HL-60 (cell line): ENCODE measurements at regions not wholly inside any gene's neighbourhood (a gene's known extent, or its start where the extent isn't known, plus 50 kb on each side); places are given as distances from the start of the nearest gene placed in this dataset.

Experiments used
- CTCF ChIP-seq: IDR thresholded peaks from one replicate; pipeline ENCODE4 v1.5.1; 2011; ENCODE audit warnings: low read length, control low read depth, inconsistent platforms; ENCODE audit not compliant: insufficient read depth
- GABPA ChIP-seq: IDR thresholded peaks from 2 replicates; pipeline ENCODE4 v1.6.1; 2012; ENCODE audit warnings: low read depth
- POLR2AphosphoS5 ChIP-seq: IDR thresholded peaks from 2 replicates; pipeline ENCODE4 v1.6.1; 2012; ENCODE audit warnings: low read depth
- REST ChIP-seq: IDR thresholded peaks from 2 replicates; pipeline ENCODE4 v1.6.1; 2012; ENCODE audit warnings: low read depth; ENCODE audit not compliant: insufficient replicate concordance
- SPI1 ChIP-seq: IDR thresholded peaks from 2 replicates; pipeline ENCODE4 v1.6.1; 2012; ENCODE audit warnings: low read depth, mild to moderate bottlenecking, borderline replicate concordance

- TF ChIP-seq REST (no peak), CTCF (no peak), GABPA (no peak), POLR2AphosphoS5 (no peak), SPI1 (no peak)
Measured at GRCh38 chr1:101496109-101496508, 259.3 kb downstream of the S1PR1 start.
